ENCODE measurements at regions not wholly inside any gene's neighbourhood (a gene's known extent, or its start where the extent isn't known, plus 50 kb on each side); places are given as distances from the start of the nearest gene placed in this dataset.
"Not testable (repeated sequence)": the region's sequence is repeated elsewhere in the genome, so short reads cannot be mapped to it uniquely, and the experiment has no call there.

DNA sequence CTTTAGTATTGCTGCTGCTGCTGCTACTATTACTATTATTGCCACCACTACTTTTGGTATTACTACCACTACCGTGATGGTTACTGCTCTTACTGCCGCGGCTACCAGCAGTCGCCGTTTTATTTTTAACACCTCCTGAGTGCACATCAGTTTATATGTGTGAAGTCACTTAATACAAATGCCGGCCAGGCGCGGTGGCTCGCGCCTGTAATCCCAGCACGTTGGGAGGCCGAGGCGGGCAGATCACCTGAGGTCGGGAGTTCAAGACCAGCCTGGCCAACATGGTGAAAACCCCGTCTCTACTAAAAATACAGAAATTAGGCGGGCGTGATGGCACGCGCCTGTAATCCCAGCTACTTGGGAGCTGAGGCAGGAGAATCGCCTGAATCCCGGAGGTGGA lies 486.7 kb downstream of the XYLT1 start:
- TF ChIP-seq EP300 (IDR thresholded peaks at IDR 0.05; ENCODE audit: borderline replicate concordance in 1 of 2, low read depth in 2 of 2, low read length in 2 of 2); CREB1 (IDR thresholded peaks at IDR 0.05): not testable (repeated sequence)

Measured in H1 (cell line).